Liver (tissue), 8 donors: ENCODE measurements at regions not wholly inside any gene's neighbourhood (a gene's known extent, or its start where the extent isn't known, plus 50 kb on each side); places are given as distances from the start of the nearest gene placed in this dataset.

ENCODE experiments used
- DNase-seq: peaks from one replicate; pipeline ENCODE4 v3.0.0-alpha.2; 2017; ENCODE audit warnings: low spot score
- H3K27ac ChIP-seq, 2 donors: one replicate each; pipeline ENCODE4 v1.7.0; 2013; ENCODE audit warnings: inconsistent platforms in 2 of 2, low read length in 2 of 2, control low read depth in 1 of 2, low read depth in 1 of 2, mild to moderate bottlenecking in 1 of 2
- H3K27me3 ChIP-seq, 4 donors: one replicate each; pipeline versions ENCODE4 v1.6.1 to v1.7.0; 2013; ENCODE audit warnings: low read length in 3 of 4, inconsistent platforms in 1 of 4, mild to moderate bottlenecking in 1 of 4, moderate library complexity in 1 of 4; ENCODE audit not compliant: control insufficient read depth in 4 of 4, insufficient read depth in 4 of 4
- H3K36me3 ChIP-seq, 4 donors: one replicate each; pipeline versions ENCODE4 v1.6.1 to v1.7.0; 2013; ENCODE audit warnings: low read length in 3 of 4, mild to moderate bottlenecking in 3 of 4, low read depth in 1 of 4, moderate library complexity in 1 of 4; ENCODE audit not compliant: control insufficient read depth in 4 of 4, insufficient read depth in 3 of 4
- H3K4me1 ChIP-seq, 4 donors: one replicate each; pipeline versions ENCODE4 v1.6.1 to v1.7.0; 2013; ENCODE audit warnings: low read length in 3 of 4, mild to moderate bottlenecking in 3 of 4, moderate library complexity in 1 of 4; ENCODE audit not compliant: control insufficient read depth in 4 of 4, insufficient read depth in 4 of 4
- H3K4me3 ChIP-seq, 3 donors: one replicate each; pipeline versions ENCODE4 v1.6.1 to v1.7.0; 2013; ENCODE audit warnings: low read length in 3 of 3, control low read depth in 1 of 3, low read depth in 1 of 3, mild to moderate bottlenecking in 1 of 3
- H3K9ac ChIP-seq, 2 donors: one replicate each; pipeline ENCODE4 v1.7.0; 2013; ENCODE audit warnings: low read length in 2 of 2, mild to moderate bottlenecking in 2 of 2, moderate library complexity in 2 of 2, control low read depth in 1 of 2, low read depth in 1 of 2
- H3K9me3 ChIP-seq, 4 donors: one replicate each; pipeline versions ENCODE4 v1.6.1 to v1.7.0; 2013; ENCODE audit warnings: low read length in 3 of 4; ENCODE audit not compliant: control insufficient read depth in 4 of 4
- EGR1 ChIP-seq, 2 donors: IDR thresholded peaks; 2 replicates each; pipeline ENCODE4 v1.6.1; 2016 to 2018; ENCODE audit warnings: antibody characterized with exemption in 2 of 2, low read depth in 2 of 2
- FOXA1 ChIP-seq: IDR thresholded peaks from 2 replicates; pipeline ENCODE4 v1.6.1; 2016; ENCODE audit warnings: antibody characterized with exemption
- FOXA2 ChIP-seq: IDR thresholded peaks from 2 replicates; pipeline ENCODE4 v1.6.1; 2016; ENCODE audit warnings: antibody characterized with exemption
- GABPA ChIP-seq, 2 donors: IDR thresholded peaks in 1 of 2; conservative IDR thresholded peaks in 1 of 2; 2 replicates each; pipeline ENCODE4 v1.6.1; 2016; ENCODE audit warnings: antibody characterized with exemption in 2 of 2, mild to moderate bottlenecking in 1 of 2, moderate library complexity in 1 of 2
- HNF4A ChIP-seq, 2 donors: conservative IDR thresholded peaks; 2 replicates each; pipeline ENCODE4 v1.6.1; 2016; ENCODE audit warnings: antibody characterized with exemption in 2 of 2, mild to moderate bottlenecking in 2 of 2
- HNF4G ChIP-seq: IDR thresholded peaks from 2 replicates; pipeline ENCODE4 v1.6.1; 2016; ENCODE audit warnings: antibody characterized with exemption
- JUND ChIP-seq, 2 donors: IDR thresholded peaks; 2 replicates each; pipeline ENCODE4 v1.6.1; 2016; ENCODE audit warnings: antibody characterized with exemption in 2 of 2
- NR2F2 ChIP-seq: IDR thresholded peaks from 2 replicates; pipeline ENCODE4 v1.6.1; 2016; ENCODE audit warnings: antibody characterized with exemption
- RAD21 ChIP-seq, 2 donors: IDR thresholded peaks; 2 replicates each; pipeline ENCODE4 v1.6.1; 2016; ENCODE audit warnings: antibody characterized with exemption in 2 of 2, mild to moderate bottlenecking in 2 of 2
- RXRA ChIP-seq, 2 donors: IDR thresholded peaks; 2 replicates each; pipeline ENCODE4 v1.6.1; 2017 to 2018; ENCODE audit warnings: antibody characterized with exemption in 2 of 2, mild to moderate bottlenecking in 1 of 2
- SP1 ChIP-seq: IDR thresholded peaks from 2 replicates; pipeline ENCODE4 v1.6.1; 2018; ENCODE audit warnings: antibody characterized with exemption, mild to moderate bottlenecking
- TAF1 ChIP-seq: conservative IDR thresholded peaks from 2 replicates; pipeline ENCODE4 v1.6.1; 2016; ENCODE audit warnings: antibody characterized with exemption, mild to moderate bottlenecking
- YY1 ChIP-seq: IDR thresholded peaks from 2 replicates; pipeline ENCODE4 v1.6.1; 2016; ENCODE audit warnings: antibody characterized with exemption, mild to moderate bottlenecking
- WGBS: extraction: QIAGEN DNeasy Blood & Tissue Kit; methylation state at CpG from one replicate; pipeline ENCODE4 v1.1.7; 2013; 5-methylcytosine and 5-hydroxymethylcytosine counted together
- TF ChIP-seq, protein P1 (sequence below): IDR thresholded peaks from 2 replicates; pipeline ENCODE4 v1.6.1; 2016; ENCODE audit warnings: antibody characterized with exemption, mild to moderate bottlenecking
- TF ChIP-seq, protein P2 (sequence below): IDR thresholded peaks from 2 replicates; pipeline ENCODE4 v1.6.1; 2016; ENCODE audit warnings: antibody characterized with exemption
- TF ChIP-seq, protein P3 (sequence below): IDR thresholded peaks from 2 replicates; pipeline ENCODE4 v1.6.1; 2016; ENCODE audit warnings: antibody characterized with exemption
- TF ChIP-seq, protein P4 (sequence below): fragments of 150-350 bp; IDR thresholded peaks from 2 replicates; pipeline ENCODE4 v1.5.1; 2017; ENCODE audit warnings: improper control_type of control experiment, low read depth, low read length; ENCODE audit not compliant: missing input control
- donor health status: healthy.
- donor health status: healthy.
- donor health status: healthy.
- donor health status: healthy.
- donor health status: healthy.

DNA sequence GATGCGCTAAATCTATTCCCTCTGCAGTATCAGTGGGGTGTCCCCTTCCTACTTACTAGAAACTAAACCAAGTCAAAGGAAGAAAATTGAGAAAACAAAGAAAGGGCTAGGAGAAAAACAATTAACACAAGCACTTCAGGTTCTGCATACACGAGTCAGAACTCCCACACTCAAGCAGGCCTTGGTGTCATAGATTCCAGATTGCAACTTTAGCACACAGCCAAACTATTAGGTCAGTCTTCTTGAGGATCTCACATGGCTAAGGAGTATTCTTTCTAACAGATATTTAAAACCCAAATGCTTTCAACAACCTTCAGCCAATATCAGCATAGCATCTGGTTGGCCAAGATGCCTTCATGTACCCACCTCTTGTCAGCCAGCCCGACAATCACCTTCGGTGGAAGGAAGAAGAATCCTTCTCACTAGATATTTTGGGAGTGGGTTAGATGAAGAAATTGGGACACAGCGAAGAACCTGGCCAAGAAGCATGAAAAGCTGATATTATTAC is 340.0 kb downstream of the VPS13C start:
- Histone ChIP-seq H3K36me3 (no peaks in the 10 kb centered on the region), H3K9ac (no peak overlapping the region), H3K4me3 (no peak overlapping the region), H3K27me3 (no peaks in the 10 kb centered on the region), H3K9me3 (no peaks in the 10 kb centered on the region), H3K27ac (no peak overlapping the region), H3K4me1 (no peaks in the 10 kb centered on the region)
- TF ChIP-seq GABPA (IDR thresholded peaks at IDR 0.05 in 1 of 2, conservative IDR thresholded peaks at IDR 0.05 in 1 of 2) (no peak), TAF1 (no peak), YY1 (no peak), HNF4A (conservative IDR thresholded peaks at IDR 0.05) (no peak), SP1 (no peak), RAD21 (IDR thresholded peaks at IDR 0.05) (no peak), EGR1 (IDR thresholded peaks at IDR 0.05; ENCODE audit: low read depth in 2 of 2) (no peak), HNF4G (no peak)
- TF ChIP-seq, protein P1, sequence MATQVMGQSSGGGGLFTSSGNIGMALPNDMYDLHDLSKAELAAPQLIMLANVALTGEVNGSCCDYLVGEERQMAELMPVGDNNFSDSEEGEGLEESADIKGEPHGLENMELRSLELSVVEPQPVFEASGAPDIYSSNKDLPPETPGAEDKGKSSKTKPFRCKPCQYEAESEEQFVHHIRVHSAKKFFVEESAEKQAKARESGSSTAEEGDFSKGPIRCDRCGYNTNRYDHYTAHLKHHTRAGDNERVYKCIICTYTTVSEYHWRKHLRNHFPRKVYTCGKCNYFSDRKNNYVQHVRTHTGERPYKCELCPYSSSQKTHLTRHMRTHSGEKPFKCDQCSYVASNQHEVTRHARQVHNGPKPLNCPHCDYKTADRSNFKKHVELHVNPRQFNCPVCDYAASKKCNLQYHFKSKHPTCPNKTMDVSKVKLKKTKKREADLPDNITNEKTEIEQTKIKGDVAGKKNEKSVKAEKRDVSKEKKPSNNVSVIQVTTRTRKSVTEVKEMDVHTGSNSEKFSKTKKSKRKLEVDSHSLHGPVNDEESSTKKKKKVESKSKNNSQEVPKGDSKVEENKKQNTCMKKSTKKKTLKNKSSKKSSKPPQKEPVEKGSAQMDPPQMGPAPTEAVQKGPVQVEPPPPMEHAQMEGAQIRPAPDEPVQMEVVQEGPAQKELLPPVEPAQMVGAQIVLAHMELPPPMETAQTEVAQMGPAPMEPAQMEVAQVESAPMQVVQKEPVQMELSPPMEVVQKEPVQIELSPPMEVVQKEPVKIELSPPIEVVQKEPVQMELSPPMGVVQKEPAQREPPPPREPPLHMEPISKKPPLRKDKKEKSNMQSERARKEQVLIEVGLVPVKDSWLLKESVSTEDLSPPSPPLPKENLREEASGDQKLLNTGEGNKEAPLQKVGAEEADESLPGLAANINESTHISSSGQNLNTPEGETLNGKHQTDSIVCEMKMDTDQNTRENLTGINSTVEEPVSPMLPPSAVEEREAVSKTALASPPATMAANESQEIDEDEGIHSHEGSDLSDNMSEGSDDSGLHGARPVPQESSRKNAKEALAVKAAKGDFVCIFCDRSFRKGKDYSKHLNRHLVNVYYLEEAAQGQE = no peak
- no peak for DNase-seq
- 94% methylated on average over 5 of the region's 5 CpGs for WGBS

DNA sequence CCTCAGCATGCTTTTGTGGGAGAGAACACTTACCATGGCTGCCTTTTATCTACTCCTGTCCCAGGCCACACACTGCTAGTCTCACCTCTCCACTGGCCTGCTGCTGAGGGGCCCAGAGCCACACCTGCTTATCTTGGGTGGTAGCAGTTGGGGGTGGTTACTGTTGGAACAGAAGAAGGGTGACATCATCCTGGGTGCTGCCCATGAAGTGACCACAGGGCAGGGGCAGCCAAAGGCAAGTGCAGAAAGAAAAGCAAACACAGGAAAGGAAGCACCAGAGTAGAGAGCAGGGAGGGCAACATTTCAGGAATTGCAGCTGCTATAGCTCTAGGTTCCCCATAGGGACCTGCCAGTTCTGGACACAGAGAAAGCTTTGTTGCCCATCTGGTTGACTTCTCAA is 345.2 kb downstream of the VPS13C start:
- TF ChIP-seq YY1 = no peak
- TF ChIP-seq, protein P2, sequence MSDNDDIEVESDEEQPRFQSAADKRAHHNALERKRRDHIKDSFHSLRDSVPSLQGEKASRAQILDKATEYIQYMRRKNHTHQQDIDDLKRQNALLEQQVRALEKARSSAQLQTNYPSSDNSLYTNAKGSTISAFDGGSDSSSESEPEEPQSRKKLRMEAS = no peak
- TF ChIP-seq, protein P3, sequence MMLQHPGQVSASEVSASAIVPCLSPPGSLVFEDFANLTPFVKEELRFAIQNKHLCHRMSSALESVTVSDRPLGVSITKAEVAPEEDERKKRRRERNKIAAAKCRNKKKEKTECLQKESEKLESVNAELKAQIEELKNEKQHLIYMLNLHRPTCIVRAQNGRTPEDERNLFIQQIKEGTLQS = no peak
- no peak for TF ChIP-seq HNF4A (conservative IDR thresholded peaks at IDR 0.05)
- no peak for TF ChIP-seq RXRA (IDR thresholded peaks at IDR 0.05)
- TF ChIP-seq, protein P4, sequence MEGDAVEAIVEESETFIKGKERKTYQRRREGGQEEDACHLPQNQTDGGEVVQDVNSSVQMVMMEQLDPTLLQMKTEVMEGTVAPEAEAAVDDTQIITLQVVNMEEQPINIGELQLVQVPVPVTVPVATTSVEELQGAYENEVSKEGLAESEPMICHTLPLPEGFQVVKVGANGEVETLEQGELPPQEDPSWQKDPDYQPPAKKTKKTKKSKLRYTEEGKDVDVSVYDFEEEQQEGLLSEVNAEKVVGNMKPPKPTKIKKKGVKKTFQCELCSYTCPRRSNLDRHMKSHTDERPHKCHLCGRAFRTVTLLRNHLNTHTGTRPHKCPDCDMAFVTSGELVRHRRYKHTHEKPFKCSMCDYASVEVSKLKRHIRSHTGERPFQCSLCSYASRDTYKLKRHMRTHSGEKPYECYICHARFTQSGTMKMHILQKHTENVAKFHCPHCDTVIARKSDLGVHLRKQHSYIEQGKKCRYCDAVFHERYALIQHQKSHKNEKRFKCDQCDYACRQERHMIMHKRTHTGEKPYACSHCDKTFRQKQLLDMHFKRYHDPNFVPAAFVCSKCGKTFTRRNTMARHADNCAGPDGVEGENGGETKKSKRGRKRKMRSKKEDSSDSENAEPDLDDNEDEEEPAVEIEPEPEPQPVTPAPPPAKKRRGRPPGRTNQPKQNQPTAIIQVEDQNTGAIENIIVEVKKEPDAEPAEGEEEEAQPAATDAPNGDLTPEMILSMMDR = no peak
- TF ChIP-seq GABPA (IDR thresholded peaks at IDR 0.05 in 1 of 2, conservative IDR thresholded peaks at IDR 0.05 in 1 of 2) = no peak
- TF ChIP-seq, protein P1 = no peak
- TF ChIP-seq FOXA1 = no peak
- TF ChIP-seq TAF1 = no peak
- TF ChIP-seq RAD21 (IDR thresholded peaks at IDR 0.05) = no peak
- no peak for TF ChIP-seq NR2F2
- TF ChIP-seq FOXA2 = no peak
- TF ChIP-seq EGR1 (IDR thresholded peaks at IDR 0.05; ENCODE audit: low read depth in 2 of 2) = no peak
- TF ChIP-seq HNF4G = no peak
- TF ChIP-seq JUND (IDR thresholded peaks at IDR 0.05) = no peak
- Histone ChIP-seq H3K4me1 (no peaks in the 10 kb centered on the region), H3K36me3 (no peaks in the 10 kb centered on the region), H3K27me3 (no peaks in the 10 kb centered on the region), H3K9ac (no peak overlapping the region), H3K4me3 (no peak overlapping the region), H3K27ac (no peak overlapping the region), H3K9me3 (no peaks in the 10 kb centered on the region)
- DNase-seq = peak; percentile 57
